Stimulated activated CD4-positive, alpha-beta T cell treated with anti-CD3 and anti-CD28 coated beads, Interleukin-2, amount 100 ng/mL, for 4 hours (primary cell): ENCODE measurements at regions not wholly inside any gene's neighbourhood (a gene's known extent, or its start where the extent isn't known, plus 50 kb on each side); places are given as distances from the start of the nearest gene placed in this dataset.

Experiments
- DNase-seq: peaks from one replicate; pipeline ENCODE4 v3.0.0-alpha.2; 2020; ENCODE audit warnings: low read depth

GRCh38 chr10:32171204-32171603, 115.0 kb upstream of the KIF5B start:
- no peak for DNase-seq

GRCh38 chr10:32169556-32169955, 113.3 kb upstream of the KIF5B start:
- no peak for DNase-seq

- DNase-seq, result no peak
Measured at GRCh38 chr10:32167450-32167849, 111.2 kb upstream of the KIF5B start.

GRCh38 chr10:32166365-32166764, 110.1 kb upstream of the KIF5B start:
- no peak for DNase-seq

- no peak for DNase-seq
Measured at GRCh38 chr10:32163762-32164148, 107.5 kb upstream of the KIF5B start.

- DNase-seq, result no peak
Measured at GRCh38 chr10:32163071-32163761, 107.0 kb upstream of the KIF5B start.

- no peak for DNase-seq
Measured at GRCh38 chr10:32161586-32161985, 105.4 kb upstream of the KIF5B start.

- no peak for DNase-seq
Measured at GRCh38 chr10:32160864-32161263, 104.6 kb upstream of the KIF5B start.

GRCh38 chr10:32159264-32159663, 103.0 kb upstream of the KIF5B start:
- no peak for DNase-seq

- no peak for DNase-seq
Measured at GRCh38 chr10:32156031-32156495, 99.8 kb upstream of the KIF5B start.

GRCh38 chr10:32155075-32155516, 98.9 kb upstream of the KIF5B start:
- DNase-seq, result no peak

- no peak for DNase-seq
Measured at GRCh38 chr10:32153931-32154330, 97.7 kb upstream of the KIF5B start.

GRCh38 chr10:32153252-32153651, 97.0 kb upstream of the KIF5B start:
- no peak for DNase-seq

- DNase-seq, result no peak
Measured at GRCh38 chr10:32151871-32152270, 95.6 kb upstream of the KIF5B start.

- no peak for DNase-seq
Measured at GRCh38 chr10:32150532-32151101, 94.4 kb upstream of the KIF5B start.

- DNase-seq, result no peak
Measured at GRCh38 chr10:32149252-32149955, 93.2 kb upstream of the KIF5B start.

GRCh38 chr10:32148864-32149251, 92.6 kb upstream of the KIF5B start:
- DNase-seq, result no peak

- no peak for DNase-seq
Measured at GRCh38 chr10:32147730-32148129, 91.5 kb upstream of the KIF5B start.

GRCh38 chr10:32146166-32146565, 89.9 kb upstream of the KIF5B start:
- DNase-seq, result no peak

- DNase-seq, result no peak
Measured at GRCh38 chr10:32144817-32145688, 88.8 kb upstream of the KIF5B start.

- DNase-seq, result no peak
Measured at GRCh38 chr10:32143302-32143847, 87.2 kb upstream of the KIF5B start.

GRCh38 chr10:32142646-32143045, 86.4 kb upstream of the KIF5B start:
- DNase-seq, result no peak
